HG02610 (cell line): ENCODE measurements at regions not wholly inside any gene's neighbourhood (a gene's known extent, or its start where the extent isn't known, plus 50 kb on each side); places are given as distances from the start of the nearest gene placed in this dataset.
"Not testable (repeated sequence)": the region's sequence is repeated elsewhere in the genome, so short reads cannot be mapped to it uniquely, and the experiment has no call there.

Experiments used
- ATAC-seq: cut with Tn5 transposase; IDR thresholded peaks from one replicate; pipeline ENCODE4 v1.9.1; 2021; ENCODE audit warnings: mild to moderate bottlenecking, moderate library complexity; ENCODE audit not compliant: unreplicated experiment

DNA sequence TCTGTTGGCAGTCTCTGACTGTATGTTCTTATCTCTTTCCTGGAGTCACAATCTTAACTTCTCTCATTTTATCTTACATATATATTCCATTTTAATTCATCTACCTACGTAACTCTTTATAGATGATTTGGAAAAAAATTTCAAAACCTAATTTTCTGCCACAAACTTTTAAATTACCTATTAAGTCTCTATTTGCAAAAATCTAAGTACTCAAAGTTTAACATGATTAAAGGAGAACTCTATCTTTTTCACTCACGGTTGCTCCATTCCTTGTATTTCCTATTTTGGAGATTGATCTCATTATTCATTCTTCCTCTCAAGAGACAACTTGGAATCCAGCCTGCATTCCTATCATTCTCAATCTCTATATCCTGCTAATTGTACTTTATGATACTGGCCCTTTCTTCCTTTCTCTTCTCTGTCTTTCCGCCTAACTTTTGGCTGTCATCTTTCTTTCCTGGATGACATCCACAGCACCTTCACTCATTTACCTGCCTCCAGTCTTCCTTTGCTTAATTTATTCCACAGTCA, 1071.1 kb upstream of the CITED2 start:
- ATAC-seq = no peak

DNA sequence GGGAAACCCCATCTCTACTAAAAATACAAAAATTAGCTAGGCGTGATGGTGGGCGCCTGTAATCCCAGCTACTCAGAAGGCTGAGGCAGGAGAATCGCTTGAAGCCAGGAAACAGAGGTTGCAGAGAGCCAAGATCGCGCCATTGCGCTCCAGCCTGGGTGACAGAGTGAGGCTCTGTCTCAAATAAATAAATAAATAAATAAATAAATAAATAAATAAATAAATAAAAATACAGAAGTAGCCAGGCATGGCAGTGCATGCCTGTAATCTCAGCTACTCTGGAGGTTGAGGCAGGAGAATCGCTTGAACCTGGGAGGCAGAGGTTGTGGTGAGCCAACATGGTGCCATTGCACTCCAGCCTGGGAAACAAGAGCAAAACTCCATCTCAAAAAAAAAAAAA, 1068.7 kb upstream of the CITED2 start:
- ATAC-seq = not testable (repeated sequence)

DNA sequence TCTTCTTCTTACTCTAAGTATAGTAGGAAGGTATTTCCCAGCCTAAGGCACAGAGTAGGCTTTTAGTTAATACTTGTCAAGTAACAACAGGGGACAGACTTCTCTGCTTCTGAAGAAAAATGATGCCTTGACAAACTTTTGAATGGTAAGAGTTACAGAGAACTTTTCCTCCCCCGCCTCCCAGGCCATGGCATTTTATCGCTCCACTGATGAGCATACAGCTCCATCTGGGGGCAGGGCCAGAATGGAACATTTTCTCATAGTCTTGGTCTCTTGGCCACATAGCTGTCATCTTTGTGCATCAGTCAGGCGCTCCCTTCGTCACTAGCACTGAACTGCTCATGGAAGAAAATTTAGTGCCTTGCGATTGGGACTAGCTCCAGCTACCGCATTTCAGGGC, 1066.8 kb upstream of the CITED2 start:
- ATAC-seq = peak; percentile 40

DNA sequence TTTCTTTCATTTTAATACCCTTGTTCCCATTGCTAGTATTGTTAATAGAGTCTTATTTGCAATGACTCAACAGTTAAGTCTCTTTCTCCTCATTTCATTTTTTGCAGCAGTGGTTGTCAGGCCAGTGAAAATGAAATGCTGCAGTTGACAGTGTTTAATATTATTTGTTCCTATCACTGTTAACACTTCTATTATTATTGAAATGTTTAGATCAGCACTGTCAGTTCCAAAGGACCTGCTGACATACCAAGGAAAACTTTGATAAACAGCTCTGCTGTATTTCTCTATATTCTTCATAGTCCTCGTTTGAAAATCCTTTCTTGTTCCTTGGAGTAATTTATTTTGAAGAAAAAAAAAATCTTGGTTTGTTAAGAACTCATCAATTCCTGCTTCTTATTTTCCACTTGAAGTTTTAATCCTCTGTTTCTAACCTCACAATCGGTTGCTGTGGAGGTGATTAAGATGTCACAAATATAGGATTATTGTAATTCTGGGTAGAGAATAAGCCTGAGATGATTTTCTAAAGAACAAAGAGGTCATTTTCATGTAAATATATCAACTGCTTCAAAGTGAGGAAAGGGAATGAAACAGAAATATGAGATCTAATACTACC, 1065.9 kb upstream of the CITED2 start:
- no peak for ATAC-seq

DNA sequence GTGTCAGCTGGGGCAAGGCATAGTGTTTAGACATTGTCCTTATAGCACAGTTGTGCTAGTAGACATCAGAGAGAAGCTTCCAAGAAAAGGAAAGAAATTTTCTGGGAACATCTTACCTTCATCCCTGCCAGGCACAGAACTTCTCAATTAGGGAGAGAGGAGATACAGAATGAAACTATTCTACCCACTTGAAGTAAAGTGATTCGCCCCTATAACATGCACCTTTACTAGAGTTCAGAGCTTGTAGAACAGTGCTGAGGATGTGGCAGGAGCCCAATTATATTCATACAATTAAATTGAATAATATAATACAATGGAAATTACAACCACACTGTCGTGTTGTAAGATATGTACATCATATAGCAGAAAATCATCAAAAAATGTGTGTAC, 1063.9 kb upstream of the CITED2 start:
- no peak for ATAC-seq

DNA sequence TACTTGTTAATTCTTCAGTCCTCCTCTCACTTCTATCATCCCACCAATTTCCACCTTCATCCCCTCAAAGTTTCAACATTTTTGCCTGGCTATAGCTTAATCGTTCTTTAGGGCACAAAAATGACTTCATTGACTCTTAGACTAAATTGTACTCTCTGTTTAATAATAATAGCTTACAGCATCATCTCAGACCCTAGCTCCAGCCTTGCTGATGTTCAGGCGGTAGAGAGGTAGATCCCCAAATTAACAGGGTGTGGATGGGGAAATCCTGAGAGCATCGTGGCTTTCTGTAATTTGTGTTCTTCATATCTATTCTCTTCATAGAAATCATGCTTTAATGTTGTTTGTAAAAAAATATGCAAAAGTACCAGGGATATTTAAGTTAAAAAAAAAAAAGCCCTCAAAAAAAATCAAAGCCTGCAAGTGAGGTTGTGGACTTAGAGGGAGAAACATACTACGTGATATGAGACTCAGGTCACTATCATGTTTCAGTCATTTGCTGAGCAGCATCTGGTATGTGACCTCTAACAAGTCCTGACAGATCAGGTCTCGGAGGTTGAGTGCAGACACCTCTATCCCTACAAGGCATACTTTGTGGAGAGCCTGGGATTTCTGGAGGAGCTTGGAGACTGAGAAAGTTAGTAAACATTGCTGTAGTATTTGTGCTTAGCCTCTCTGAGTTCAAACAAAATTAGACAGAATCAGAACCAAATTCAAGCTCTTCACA, 1063.3 kb upstream of the CITED2 start:
- ATAC-seq = no peak

DNA sequence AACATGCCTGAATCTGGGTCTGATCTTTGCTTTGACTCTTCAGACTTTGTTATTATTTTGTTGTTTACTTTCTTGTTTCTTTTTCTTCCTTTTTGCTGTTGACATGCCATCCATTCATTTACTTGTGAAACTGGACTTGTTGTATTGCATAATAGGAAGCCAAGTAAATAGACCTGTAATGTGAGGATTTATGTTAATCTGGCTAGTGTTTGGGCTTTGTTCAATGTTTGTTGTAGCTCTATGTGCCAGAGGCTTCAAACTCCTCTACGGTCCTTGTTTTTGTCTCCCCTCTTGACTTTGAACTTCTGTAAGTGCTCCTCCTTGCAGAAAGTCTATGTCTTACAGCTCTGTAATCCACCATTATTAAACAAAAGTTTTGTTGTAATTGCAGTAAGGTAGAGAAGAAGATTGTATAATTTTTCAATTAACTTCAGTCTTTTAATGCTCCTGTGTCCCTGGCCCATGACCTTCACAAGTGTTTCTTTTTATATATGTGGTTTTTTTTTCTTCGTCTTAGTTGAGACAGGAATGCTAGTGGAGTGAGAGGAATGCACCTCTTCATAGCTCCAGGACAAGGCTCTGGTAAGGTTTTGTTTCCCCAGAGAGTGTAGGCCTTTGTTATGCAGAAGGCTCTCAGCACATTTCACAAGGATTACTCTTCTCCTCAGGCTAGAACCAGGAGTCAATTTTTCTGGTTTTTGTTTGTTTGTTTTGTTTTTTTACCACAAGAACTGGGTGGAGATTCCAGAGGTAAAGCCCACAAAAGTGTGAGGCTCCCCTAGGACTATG, 1061.8 kb upstream of the CITED2 start:
- ATAC-seq = no peak

DNA sequence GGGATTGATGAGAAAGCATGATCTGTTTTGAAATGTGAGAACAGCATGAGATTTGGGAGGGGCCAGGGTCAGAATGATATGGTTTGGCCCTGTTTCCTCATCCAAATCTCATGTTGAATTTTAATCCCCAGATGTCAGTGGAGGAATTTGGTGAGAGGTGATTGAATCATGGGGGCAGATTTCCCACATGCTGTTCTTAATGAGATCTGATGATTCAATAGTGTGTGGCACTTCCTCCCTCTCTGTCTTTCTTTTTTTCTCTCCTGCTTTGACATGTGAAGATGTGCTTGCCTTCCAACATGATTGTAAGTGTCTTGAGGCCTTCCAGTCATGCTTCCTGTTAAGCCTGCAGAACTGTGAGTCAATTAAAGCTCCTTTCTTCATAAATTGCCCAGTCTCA, 1060.3 kb upstream of the CITED2 start:
- ATAC-seq = no peak

DNA sequence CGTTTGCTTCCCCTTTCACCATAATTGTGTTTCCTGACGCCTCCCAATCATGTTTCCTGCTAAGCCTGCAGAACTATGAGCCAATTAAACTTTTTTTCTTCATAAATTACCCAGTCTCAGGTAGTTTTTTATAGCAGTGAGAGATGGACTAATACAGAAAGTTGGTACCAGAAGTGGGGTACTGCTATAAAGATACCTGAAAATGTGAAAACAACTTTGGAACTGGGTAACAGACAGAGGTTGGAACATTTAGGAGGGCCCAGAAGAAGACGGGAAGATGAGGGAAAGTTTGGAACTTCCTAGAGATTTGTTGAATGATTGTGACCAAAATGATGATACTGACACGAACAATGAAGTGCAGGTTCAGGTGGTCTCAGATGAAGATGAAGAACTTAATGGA, 1058.6 kb upstream of the CITED2 start:
- no peak for ATAC-seq

DNA sequence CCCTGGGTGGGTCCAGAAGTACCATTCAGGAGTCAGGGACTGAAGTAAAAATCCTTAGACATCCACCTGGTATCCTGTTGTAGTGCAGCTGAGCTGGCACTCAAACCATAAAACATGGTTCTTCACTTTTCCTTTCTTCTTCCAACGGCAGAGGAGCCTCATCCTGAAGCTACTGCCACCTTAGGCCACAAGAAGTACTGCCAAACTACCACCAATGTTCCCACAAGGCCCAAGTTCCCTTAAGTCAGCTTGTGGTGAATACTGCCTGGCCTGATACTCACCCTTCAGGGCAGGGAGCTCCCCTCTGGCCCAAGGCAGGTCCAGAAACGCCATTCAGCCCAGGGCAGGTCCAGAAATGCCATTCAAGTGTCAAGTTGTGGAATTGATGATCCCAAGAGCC, 1053.4 kb upstream of the CITED2 start:
- ATAC-seq = no peak

DNA sequence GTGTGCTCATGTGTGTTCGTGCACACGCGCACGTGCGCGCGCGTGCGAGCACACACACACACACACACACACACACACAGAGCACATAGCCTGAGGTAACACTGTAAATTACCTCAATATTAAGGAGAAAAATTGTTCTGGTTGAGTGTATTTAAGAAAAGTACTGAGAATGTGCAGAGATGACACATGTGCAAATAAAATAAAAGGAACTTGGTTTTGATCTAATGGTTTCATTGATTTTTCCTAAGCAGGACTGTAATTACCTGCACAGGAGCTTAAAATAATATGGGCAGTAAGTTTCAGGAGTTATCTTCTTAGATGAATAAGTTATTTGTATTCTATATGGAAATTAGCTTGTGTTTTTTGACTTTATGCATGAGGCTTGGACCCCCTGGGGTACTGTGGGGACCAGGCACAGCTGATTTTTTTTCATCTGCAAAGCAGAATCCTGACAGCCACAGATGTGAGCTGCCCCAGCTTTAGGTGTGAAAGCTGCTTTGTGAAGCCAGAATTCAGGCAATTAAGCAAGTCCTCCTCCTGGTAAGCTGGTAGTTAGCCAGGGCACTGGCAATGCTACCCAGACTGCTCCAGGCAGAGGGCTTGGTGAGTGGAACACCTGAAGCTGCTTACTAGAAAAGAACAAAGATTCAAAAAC, 1040.6 kb upstream of the CITED2 start:
- ATAC-seq = no peak

DNA sequence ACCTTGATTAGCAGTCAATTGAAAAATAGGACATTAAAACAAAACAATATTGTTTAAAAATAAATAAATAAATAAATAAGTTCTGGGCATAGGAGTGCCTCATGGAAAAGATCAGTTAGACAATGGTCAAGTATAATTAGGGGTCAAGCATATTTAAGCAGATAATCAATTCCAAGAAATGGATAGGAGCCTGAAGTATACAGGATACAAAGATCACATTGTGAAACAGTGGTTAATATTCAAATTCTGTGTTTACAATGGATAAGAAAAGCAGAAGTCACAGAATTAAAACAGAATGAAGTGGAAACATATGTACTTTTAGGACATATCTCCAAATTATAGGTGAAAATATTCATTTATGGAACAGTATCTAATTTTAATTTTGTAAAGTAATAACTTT, 1028.6 kb upstream of the CITED2 start:
- ATAC-seq = no peak

DNA sequence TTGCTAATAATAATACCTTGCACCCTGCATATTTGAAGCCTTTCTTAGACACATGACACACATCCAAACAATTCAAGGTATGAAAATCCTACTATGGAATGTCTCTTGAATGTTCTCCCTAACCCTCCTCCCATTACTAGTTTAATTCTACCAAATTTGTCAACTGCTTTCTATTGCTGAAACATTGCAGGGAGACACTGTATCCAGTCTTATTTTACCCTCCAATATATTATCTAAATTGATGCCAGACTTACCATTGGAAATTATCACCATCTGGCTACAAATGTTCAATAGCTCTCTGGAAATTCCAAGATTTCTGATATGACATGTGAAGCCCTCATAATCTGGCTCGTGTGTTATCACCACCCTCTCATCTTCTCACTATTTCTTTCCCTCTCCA, 1027.3 kb upstream of the CITED2 start:
- no peak for ATAC-seq

DNA sequence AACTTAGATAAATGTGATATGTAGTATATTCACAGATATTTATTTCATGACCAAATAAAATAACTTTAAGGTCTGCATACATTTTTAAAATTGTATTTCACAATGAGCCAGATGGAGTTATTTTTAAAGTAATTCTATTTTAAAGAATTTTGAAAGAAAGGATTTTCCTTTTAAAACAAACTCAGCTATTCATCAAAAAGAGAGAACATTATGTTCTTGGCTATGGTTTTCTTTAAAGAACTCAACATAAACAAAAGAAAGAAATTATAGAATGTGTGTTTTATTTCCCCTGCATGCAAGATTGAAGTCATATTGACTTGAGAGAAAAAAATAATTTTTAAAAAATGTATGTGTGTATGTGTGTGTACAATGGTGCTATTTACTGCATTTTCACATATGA, 1023.6 kb upstream of the CITED2 start:
- ATAC-seq = no peak

DNA sequence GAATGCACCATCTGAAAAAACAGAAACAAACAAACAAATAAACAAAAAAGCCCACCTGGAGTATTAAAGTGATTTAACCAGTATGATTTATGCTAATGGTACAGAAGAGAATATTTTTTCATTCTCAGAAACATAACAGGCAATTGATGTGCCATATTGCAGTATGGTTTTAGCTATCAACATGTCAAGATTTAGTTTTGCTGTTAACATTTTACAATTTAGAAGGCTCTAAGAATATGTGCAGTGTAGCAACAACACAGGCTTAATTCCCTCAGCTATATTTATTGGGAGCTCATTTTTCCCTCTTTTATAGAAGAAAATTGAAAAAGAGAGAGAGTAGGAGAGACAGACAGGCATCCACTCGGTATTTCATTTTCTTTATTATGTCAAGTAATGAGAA, 1022.7 kb upstream of the CITED2 start:
- no peak for ATAC-seq

DNA sequence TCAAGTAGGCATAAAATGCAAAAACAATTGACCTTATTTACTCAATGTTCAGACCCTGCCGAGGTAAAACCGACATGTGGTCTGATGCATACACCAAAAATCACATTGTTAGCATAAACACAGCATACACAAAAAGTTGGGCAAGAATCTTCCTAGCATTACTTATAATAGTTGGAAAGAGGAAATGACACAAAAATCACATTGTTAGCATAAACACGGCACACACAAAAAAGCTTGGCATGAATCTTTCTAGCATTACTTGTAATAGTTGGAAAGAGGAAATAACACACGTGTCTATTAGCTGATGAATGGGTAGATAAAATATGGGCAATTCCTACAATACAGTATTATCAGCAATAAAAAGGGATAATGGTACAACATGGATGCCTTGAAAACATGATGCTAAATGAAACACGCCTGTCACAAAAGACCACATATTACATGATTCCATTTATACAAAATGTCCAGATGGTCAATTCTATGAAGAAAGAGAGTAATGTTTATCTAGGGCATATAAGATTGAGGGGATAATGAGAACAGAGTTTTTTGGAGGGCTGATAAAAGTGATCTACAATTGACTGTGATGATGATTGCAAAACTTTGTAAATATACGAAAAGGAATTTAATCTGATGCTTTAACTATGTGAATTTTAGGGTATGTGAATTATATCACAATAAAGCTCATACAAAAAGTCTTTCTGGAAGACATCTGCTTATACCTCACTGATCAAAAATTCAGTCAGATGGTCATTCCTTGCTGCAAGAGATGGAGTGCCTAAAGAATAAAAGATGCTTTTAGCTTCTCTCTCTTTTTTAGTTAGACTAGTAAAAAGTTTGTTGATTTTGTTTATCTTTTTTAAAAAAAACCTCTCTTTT, 1019.5 kb upstream of the CITED2 start:
- ATAC-seq = no peak

DNA sequence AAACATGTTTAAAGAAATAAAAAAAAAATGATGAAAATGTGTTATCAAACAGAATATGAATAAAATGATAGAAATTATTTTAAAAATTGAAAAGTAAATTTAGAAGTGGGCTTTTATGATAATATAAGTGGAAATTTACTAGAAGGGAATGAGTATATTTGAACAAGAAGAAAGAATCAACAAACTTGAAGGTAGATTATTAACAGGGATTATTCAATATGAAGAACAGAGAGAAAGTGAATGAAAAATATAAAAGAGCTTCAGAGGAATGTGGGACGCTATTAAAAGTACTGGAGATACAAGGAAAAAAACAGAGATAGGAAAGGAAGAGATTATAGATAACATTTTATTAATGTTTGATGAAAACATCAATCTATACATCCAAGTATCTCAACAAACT, 1014.4 kb upstream of the CITED2 start:
- no peak for ATAC-seq

DNA sequence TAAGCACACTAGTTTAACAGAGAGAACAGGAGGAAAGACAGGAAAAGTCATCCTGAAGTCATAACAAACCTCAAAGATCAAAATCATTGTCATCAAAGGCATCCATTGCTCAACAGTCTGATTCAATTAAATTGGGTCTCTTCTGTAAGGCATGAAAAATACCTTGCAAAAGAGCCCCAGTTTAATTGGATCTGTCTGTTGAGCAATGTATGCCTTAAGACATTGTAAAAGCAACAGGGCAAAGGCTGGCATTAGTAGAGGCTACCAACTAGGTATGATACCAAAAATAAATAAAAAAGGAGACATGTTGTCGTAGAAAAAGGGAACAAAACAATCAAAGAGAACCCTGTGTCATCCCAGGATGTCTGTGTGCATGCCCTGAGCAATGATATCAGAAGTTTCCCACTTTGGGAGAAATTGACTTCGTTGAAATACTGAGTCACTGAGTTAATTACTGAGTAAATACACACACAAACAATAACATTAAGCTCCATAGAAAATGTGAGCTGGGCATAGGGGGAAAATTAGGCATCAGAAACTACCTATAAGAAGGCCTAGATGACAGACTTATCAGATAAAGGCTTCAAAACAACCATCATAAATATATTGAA, 1013.8 kb upstream of the CITED2 start:
- no peak for ATAC-seq

DNA sequence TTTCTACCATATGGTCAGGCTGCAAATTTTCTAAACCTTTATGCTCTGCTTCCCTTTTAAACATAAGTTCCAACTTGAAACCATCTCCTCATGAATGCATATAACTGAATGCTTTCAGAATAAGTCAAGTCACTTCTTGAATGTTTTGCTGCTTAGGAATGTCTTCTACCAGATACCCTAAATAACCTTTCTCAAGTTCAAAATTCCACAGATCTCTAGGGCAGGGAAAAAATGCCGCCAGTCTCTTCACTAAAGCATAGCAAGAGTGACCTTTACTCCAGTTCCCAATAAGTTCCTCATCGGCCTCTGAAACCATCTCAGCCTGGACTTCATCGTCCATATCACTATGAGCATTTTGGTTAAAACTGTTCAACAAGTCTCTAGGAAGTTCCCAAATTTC, 1011.2 kb upstream of the CITED2 start:
- no peak for ATAC-seq

DNA sequence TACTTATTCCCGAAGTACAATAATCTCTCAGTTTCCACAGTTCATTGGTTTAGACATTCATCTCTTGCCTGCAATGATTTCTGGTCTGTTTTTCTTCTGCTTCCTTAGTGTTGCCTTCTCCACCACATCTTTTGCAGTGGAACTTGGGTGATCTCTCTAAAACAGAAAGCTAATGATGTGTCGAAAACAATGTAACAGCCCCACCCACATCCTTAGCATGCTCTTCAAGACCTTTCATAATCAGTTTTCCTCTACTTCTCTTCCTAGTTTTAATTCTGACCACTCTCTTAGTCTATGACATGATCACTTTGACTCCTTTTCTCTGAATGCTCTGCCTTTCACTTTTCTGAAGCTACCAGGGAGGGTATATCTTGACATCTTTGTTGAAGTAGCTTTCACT, 1007.9 kb upstream of the CITED2 start:
- no peak for ATAC-seq
